Mucosa of descending colon (tissue), 3 donors: ENCODE measurements at regions not wholly inside any gene's neighbourhood (a gene's known extent, or its start where the extent isn't known, plus 50 kb on each side); places are given as distances from the start of the nearest gene placed in this dataset.
"Not testable (repeated sequence)": the region's sequence is repeated elsewhere in the genome, so short reads cannot be mapped to it uniquely, and the experiment has no call there.

Source experiments
- ATAC-seq: fragments of 200-7000 bp; cut with Tn5 transposase; one replicate; pipeline ENCODE4 v1.9.1; 2020; ENCODE audit warnings: mild to moderate bottlenecking, moderate library complexity
- DNase-seq, 3 donors: peaks; one replicate each; pipeline ENCODE4 v3.0.0-alpha.2; 2020
- H3K36me3 ChIP-seq: fragments of 200-600 bp; one replicate; pipeline ENCODE4 v1.8.0; 2021; ENCODE audit warnings: low read depth, mild to moderate bottlenecking
- H3K4me1 ChIP-seq: fragments of 200-600 bp; one replicate; pipeline ENCODE4 v1.8.0; 2021; ENCODE audit warnings: low read depth, mild to moderate bottlenecking
- H3K4me3 ChIP-seq: fragments of 200-600 bp; one replicate; pipeline ENCODE4 v1.8.0; 2021; ENCODE audit warnings: mild to moderate bottlenecking
- H3K9me3 ChIP-seq: fragments of 200-600 bp; one replicate; pipeline ENCODE4 v1.8.0; 2021; ENCODE audit warnings: mild to moderate bottlenecking
- intact Hi-C, 2 donors: fragments of 100-400 bp; cut with DNase I in 1 of 2; cut with micrococcal nuclease in 1 of 2; formaldehyde crosslinking; loops; one replicate each; pipeline versions ENCODE4 v1.11.0 to v1.11.1; 2022; cut with DNase I, micrococcal nuclease
- TF ChIP-seq, protein P1 (sequence below): fragments of 200-600 bp; IDR thresholded peaks from one replicate; pipeline ENCODE4 v1.8.0; 2022; ENCODE audit warnings: antibody characterized with exemption, mild to moderate bottlenecking
- donor health status: DM: no; HTN: no; CAD: no; lungs with moderate emphysema.
- donor health status: DM: no; HTN: no; CAD: no.
- donor health status: DM: no; HTN: yes; CAD: no.

DNA sequence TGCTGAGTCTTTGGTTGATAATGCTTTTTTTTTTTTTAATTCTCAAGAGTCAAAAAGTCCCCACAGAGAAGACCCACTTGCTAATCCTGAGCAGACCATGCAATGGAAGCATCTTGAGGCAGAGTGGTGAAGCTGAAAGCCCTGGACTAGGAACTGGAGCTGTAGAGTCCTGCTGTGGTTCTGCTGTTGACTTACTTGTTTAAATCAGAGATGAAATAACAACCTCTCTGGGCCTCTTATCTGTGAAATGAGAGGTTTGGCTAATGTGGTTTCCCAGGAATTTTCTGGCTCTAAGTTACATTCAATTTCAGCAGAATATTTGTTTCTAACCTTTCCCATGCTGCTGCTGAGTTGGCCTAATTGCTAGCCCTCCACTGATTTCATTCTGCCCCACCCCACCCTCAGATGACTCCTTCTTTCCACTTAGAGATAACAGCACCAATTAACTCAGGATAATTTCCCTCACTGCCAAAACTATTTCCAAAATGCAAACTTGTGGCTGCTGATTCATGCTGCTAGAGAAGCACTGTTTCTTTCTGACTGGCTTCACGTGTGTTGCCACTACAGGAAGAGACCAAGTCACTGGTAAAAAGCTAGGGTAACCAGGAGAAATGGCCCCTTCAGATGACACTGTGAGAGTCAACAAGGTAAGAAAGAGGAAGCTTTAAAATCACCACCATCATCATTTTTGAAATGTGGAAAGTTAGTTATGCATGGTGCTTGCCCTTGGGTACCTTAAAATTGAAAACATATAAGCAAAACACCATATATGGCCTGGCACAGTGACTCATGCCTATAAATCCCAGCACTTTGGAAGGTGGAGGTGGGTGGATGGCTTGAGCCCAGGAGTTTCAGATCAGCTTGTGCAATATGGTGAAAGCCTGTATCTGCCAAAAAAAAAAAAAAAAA is 326.4 kb downstream of the DCHS2 start:
- intact Hi-C loops, result no loop called here
- DNase-seq (no peak), ATAC-seq (no peak)
- Histone ChIP-seq H3K36me3 (no peaks in the 10 kb centered on the region), H3K9me3 (no peaks in the 10 kb centered on the region), H3K4me3 (no peak overlapping the region), H3K4me1 (no peaks in the 10 kb centered on the region)
- TF ChIP-seq, protein P1, sequence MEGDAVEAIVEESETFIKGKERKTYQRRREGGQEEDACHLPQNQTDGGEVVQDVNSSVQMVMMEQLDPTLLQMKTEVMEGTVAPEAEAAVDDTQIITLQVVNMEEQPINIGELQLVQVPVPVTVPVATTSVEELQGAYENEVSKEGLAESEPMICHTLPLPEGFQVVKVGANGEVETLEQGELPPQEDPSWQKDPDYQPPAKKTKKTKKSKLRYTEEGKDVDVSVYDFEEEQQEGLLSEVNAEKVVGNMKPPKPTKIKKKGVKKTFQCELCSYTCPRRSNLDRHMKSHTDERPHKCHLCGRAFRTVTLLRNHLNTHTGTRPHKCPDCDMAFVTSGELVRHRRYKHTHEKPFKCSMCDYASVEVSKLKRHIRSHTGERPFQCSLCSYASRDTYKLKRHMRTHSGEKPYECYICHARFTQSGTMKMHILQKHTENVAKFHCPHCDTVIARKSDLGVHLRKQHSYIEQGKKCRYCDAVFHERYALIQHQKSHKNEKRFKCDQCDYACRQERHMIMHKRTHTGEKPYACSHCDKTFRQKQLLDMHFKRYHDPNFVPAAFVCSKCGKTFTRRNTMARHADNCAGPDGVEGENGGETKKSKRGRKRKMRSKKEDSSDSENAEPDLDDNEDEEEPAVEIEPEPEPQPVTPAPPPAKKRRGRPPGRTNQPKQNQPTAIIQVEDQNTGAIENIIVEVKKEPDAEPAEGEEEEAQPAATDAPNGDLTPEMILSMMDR, result no peak

DNA sequence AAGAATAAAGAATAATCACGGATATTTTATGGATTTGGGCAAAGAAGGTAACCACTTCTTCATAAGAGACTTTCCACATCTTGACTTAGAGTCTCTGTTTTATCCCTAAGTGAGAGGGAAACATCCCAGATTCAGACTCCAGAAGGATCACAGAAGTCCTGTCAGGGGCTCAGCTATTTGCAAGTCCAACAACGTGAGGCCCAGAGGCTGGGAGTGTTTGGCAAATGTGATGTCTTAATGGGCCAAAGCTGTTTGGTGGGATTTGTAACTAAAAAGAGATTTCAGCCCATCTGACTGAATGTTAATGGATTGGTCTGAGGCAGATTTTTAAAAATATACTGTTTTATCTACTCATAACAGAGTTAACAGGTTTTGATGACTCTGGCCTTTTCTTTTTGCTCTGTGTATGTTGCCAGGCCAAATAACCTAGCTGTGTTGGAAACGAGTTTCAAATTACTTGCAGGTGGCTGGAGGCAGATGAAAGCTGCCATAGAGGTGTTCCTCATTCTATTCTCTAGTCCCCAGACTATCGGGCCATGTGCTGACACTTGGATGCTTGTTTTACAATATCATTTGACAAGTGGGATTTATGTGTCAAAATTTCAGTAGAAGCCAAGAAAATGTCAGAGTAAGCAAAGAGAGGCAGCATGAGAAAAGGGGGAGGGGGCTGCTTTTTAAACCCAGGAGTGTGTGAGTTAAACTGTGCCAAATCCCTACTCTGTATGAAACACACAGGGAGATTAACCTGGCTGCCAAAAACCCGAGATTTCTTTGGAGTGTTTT is 330.9 kb downstream of the DCHS2 start:
- Histone ChIP-seq H3K4me3 (no peak overlapping the region), H3K9me3 (no peaks in the 10 kb centered on the region), H3K4me1 (no peaks in the 10 kb centered on the region), H3K36me3 (no peaks in the 10 kb centered on the region)
- ATAC-seq (no peak), DNase-seq (no peak)
- TF ChIP-seq, protein P1, result no peak
- intact Hi-C loops, result no loop called here

GRCh38 chr4:154158361-154159155 is 333.0 kb downstream of the DCHS2 start:
- H3K9me3 ChIP-seq, result no peaks in the 10 kb centered on the region
- intact Hi-C loops, result no loop called here

DNA sequence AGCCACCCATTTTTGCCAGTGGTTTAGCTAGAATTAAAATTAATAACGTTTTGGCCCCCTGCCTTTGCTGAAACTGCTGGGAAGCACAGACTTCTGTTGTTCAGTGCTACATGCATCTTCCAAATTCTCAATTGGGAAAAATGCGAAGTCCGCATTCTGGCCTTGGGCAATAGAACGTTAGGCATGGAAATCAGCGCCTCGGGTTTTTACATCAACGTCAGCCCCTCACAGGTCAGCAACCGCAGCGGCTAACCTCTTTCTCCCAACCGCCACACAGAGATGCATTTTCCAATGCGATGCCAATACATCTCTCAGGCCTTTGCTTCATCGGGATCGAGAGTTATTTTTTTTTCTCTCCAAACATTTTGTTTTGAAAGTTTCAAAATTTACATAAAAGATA is 339.1 kb downstream of the DCHS2 start:
- H3K4me3 ChIP-seq, result no peak overlapping the region
- intact Hi-C loops, result no loop called here
- TF ChIP-seq, protein P1, result no peak
- no peaks in the 10 kb centered on the region for H3K4me1 ChIP-seq
- DNase-seq (no peak), ATAC-seq (no peak)
- no peaks in the 10 kb centered on the region for H3K9me3 ChIP-seq
- H3K36me3 ChIP-seq, result no peaks in the 10 kb centered on the region

More at GRCh38 chr4:154158361-154159155, 333.0 kb downstream of the DCHS2 start:
- ATAC-seq (no peak), DNase-seq (no peak)
- TF ChIP-seq, protein P1, result no peak
- no peaks in the 10 kb centered on the region for H3K36me3 ChIP-seq
- H3K4me1 ChIP-seq, result no peaks in the 10 kb centered on the region
- no peak overlapping the region for H3K4me3 ChIP-seq

GRCh38 chr4:154149236-154149635 is 342.4 kb downstream of the DCHS2 start:
- H3K4me3 ChIP-seq, H3K4me1 ChIP-seq, intact Hi-C loops, DNase-seq, H3K36me3 ChIP-seq, ATAC-seq, H3K9me3 ChIP-seq: not testable (repeated sequence)
